CMK (cell line): ENCODE measurements at regions not wholly inside any gene's neighbourhood (a gene's known extent, or its start where the extent isn't known, plus 50 kb on each side); places are given as distances from the start of the nearest gene placed in this dataset.

ENCODE experiments used
- DNase-seq: peaks from one replicate; pipeline ENCODE4 v3.0.0-alpha.2; 2010; ENCODE audit warnings: low read depth

- DNase-seq, result no peak
Measured at GRCh38 chr15:35727627-35728026, 181.7 kb upstream of the DPH6 start.

- DNase-seq, result no peak
Measured at GRCh38 chr15:35728219-35728940, 182.4 kb upstream of the DPH6 start.

GRCh38 chr15:35736150-35736549 lies 190.2 kb upstream of the DPH6 start:
- DNase-seq, result no peak

- no peak for DNase-seq
Measured at GRCh38 chr15:35737441-35737840, 191.5 kb upstream of the DPH6 start.

GRCh38 chr15:35738370-35738769 lies 192.4 kb upstream of the DPH6 start:
- no peak for DNase-seq

- DNase-seq, result no peak
Measured at GRCh38 chr15:35740761-35741160, 194.8 kb upstream of the DPH6 start.

- no peak for DNase-seq
Measured at GRCh38 chr15:35741395-35741794, 195.4 kb upstream of the DPH6 start.

GRCh38 chr15:35741881-35742280 lies 195.9 kb upstream of the DPH6 start:
- no peak for DNase-seq

- DNase-seq, result no peak
Measured at GRCh38 chr15:35743321-35743720, 197.4 kb upstream of the DPH6 start.

- no peak for DNase-seq
Measured at GRCh38 chr15:35746121-35746520, 200.2 kb upstream of the DPH6 start.

GRCh38 chr15:35748105-35748504 lies 202.1 kb upstream of the DPH6 start:
- DNase-seq, result no peak

- no peak for DNase-seq
Measured at GRCh38 chr15:35750051-35750450, 204.1 kb upstream of the DPH6 start.

GRCh38 chr15:35751413-35752133 lies 205.6 kb upstream of the DPH6 start:
- no peak for DNase-seq

- DNase-seq, result no peak
Measured at GRCh38 chr15:35752134-35752466, 206.1 kb upstream of the DPH6 start.

- no peak for DNase-seq
Measured at GRCh38 chr15:35753486-35753885, 207.5 kb upstream of the DPH6 start.

GRCh38 chr15:35755237-35755802 lies 209.4 kb upstream of the DPH6 start:
- no peak for DNase-seq

GRCh38 chr15:35756623-35757022 lies 210.7 kb upstream of the DPH6 start:
- DNase-seq, result no peak

GRCh38 chr15:35757361-35757760 lies 211.4 kb upstream of the DPH6 start:
- DNase-seq, result no peak

- no peak for DNase-seq
Measured at GRCh38 chr15:35757765-35758164, 211.8 kb upstream of the DPH6 start.

- no peak for DNase-seq
Measured at GRCh38 chr15:35764661-35765519, 218.9 kb upstream of the DPH6 start.

- DNase-seq, result no peak
Measured at GRCh38 chr15:35768949-35769348, 223.0 kb upstream of the DPH6 start.

GRCh38 chr15:35769656-35770055 lies 223.7 kb upstream of the DPH6 start:
- DNase-seq, result no peak
